ENCODE measurements at regions not wholly inside any gene's neighbourhood (a gene's known extent, or its start where the extent isn't known, plus 50 kb on each side); places are given as distances from the start of the nearest gene placed in this dataset.

- TF ChIP-seq POLR2AphosphoS5 (IDR thresholded peaks at IDR 0.05; ENCODE audit: insufficient read depth, low read depth, low read length) (no peak), CTCF (IDR thresholded peaks at IDR 0.05; ENCODE audit: extremely low read depth in 1 of 2, insufficient read depth in 1 of 2, low read depth in 1 of 2, low read length in 2 of 2) (no peak), POLR2A (IDR thresholded peaks at IDR 0.05; ENCODE audit: low read depth, low read length) (no peak), MAX (IDR thresholded peaks at IDR 0.05; ENCODE audit: insufficient read depth, insufficient read length) (no peak), GATA2 (IDR thresholded peaks at IDR 0.05; ENCODE audit: insufficient read depth, insufficient read length, low read depth, low read length) (no peak), JUN (IDR thresholded peaks at IDR 0.05; ENCODE audit: borderline replicate concordance, insufficient read depth, insufficient read length, low read depth) (no peak), EZH2 (IDR thresholded peaks at IDR 0.05; ENCODE audit: borderline replicate concordance, low read depth, low read length, severe bottlenecking) (no peak), FOS (IDR thresholded peaks at IDR 0.05; ENCODE audit: borderline replicate concordance, insufficient read depth, low read length) (peak; percentile 85), MYC (IDR thresholded peaks at IDR 0.05; ENCODE audit: low read depth, low read length) (no peak)
Observed at GRCh38 chr17:6231886-6232731, 161.9 kb downstream of the WSCD1 start.
